K562 (cell line): ENCODE measurements at regions not wholly inside any gene's neighbourhood (a gene's known extent, or its start where the extent isn't known, plus 50 kb on each side); places are given as distances from the start of the nearest gene placed in this dataset.

Experiments used
- ATAC-seq: fragments of 200-7000 bp; cut with Tn5 transposase; 3 replicates; pipeline ENCODE4 v1.9.1; 2020; ENCODE audit warnings: moderate library complexity
- BruUV-seq: library from RNA; stranded (reverse); fragments of 400-500 nt; replicated peaks from 2 replicates; lab custom pipeline; 2021; lab: Mats Ljungman, UMichigan
- CTCF ChIA-PET: fragments of 300-600 bp; formaldehyde crosslinking; extraction: SDS; loops from one replicate; lab custom pipeline; 2021; ENCODE audit warnings: low intra/inter-chr PET ratio; lab: Yijun Ruan, JAX
- POLR2A ChIA-PET: fragments of 300-600, 350-650 bp; sonication (Branson Sonifier 250); formaldehyde crosslinking; extraction: SDS; loops from one replicate; lab custom pipeline; 2021; ENCODE audit warnings: antibody characterized with exemption, inconsistent platforms; lab: Yijun Ruan, JAX
- DNase-seq, 4 experiments: peaks; one replicate each; pipeline versions ENCODE4 v3.0.0 to v3.0.0-alpha.2; 2011 to 2018; ENCODE audit warnings: low spot score in 3 of 4, mixed read lengths in 3 of 4; ENCODE audit errors: extremely low read depth in 1 of 4
- FAIRE-seq: peaks from 2 replicates; lab custom pipeline; 2011; peaks lifted over from hg19 to GRCh38; lab: Jason Lieb, UNC
- H2AFZ ChIP-seq: 2 replicates; pipeline ENCODE4 v1.6.0; 2011; ENCODE audit warnings: low read depth, low read length, control low read depth, inconsistent platforms
- H3K27ac ChIP-seq: fragments of 200-600 bp; 3 replicates; pipeline ENCODE4 v1.8.0; 2011; ENCODE audit warnings: low read depth, mild to moderate bottlenecking, control low read depth, inconsistent platforms, low read length, moderate library complexity, mixed read lengths; ENCODE audit errors: extremely low read depth
- H3K27me3 ChIP-seq, 2 experiments: fragments of 300-600 bp in 1 of 2; 2 replicates in 1 of 2; 3 replicates in 1 of 2; pipeline versions ENCODE4 v1.6.0 to v1.8.0; 2011; ENCODE audit warnings: inconsistent platforms in 2 of 2, low read length in 2 of 2, mild to moderate bottlenecking in 1 of 2, mixed read lengths in 1 of 2, moderate library complexity in 1 of 2; ENCODE audit not compliant: control insufficient read depth in 2 of 2, insufficient read depth in 2 of 2
- H3K36me3 ChIP-seq: fragments of 300-600 bp; 3 replicates; pipeline ENCODE4 v1.8.0; 2011; ENCODE audit warnings: mild to moderate bottlenecking, low read length, inconsistent platforms; ENCODE audit not compliant: control insufficient read depth, insufficient read depth
- H3K4me1 ChIP-seq, 2 experiments: fragments of 200-600 bp in 1 of 2; replicated peaks in 1 of 2; 2 replicates in 1 of 2; 3 replicates in 1 of 2; pipeline versions ENCODE4 v1.5.1 to v1.8.0; 2011; ENCODE audit warnings: inconsistent platforms in 2 of 2, low read length in 2 of 2, mild to moderate bottlenecking in 1 of 2, mixed read lengths in 1 of 2, moderate library complexity in 1 of 2; ENCODE audit not compliant: control insufficient read depth in 2 of 2, insufficient read depth in 2 of 2
- H3K4me2 ChIP-seq: 2 replicates; pipeline ENCODE4 v1.6.1; 2011; ENCODE audit warnings: low read length, control low read depth, inconsistent platforms, mixed read lengths; ENCODE audit not compliant: insufficient read depth
- H3K4me3 ChIP-seq: fragments of 200-600 bp; sonication (generic), shearing (Covaris generic); 2 replicates; pipeline ENCODE4 v1.5.1; 2016; ENCODE audit warnings: control low read depth, inconsistent platforms
- H3K79me2 ChIP-seq: fragments of 200-600 bp; 3 replicates; pipeline ENCODE4 v1.8.0; 2011; ENCODE audit warnings: low read length, inconsistent platforms; ENCODE audit not compliant: control insufficient read depth, insufficient read depth
- H3K9ac ChIP-seq, 2 experiments: 2 replicates each; pipeline versions ENCODE4 v1.6.0 to v1.6.1; 2011; ENCODE audit warnings: low read depth in 2 of 2, low read length in 2 of 2, control low read depth in 1 of 2, inconsistent platforms in 1 of 2, mild to moderate bottlenecking in 1 of 2, mixed read lengths in 1 of 2; ENCODE audit not compliant: insufficient read depth in 1 of 2
- H3K9me1 ChIP-seq: one replicate; pipeline ENCODE4 v1.6.0; 2011; ENCODE audit warnings: inconsistent platforms, mild to moderate bottlenecking, low read length, moderate library complexity; ENCODE audit not compliant: control insufficient read depth, insufficient read depth
- H3K9me3 ChIP-seq: replicated peaks from 2 replicates; pipeline ENCODE4 v1.5.1; 2011; ENCODE audit warnings: low read depth, low read length, inconsistent platforms; ENCODE audit not compliant: control insufficient read depth, insufficient read depth
- H4K20me1 ChIP-seq: replicated peaks from 2 replicates; pipeline ENCODE4 v1.6.1; 2011; ENCODE audit warnings: low read length, inconsistent platforms, mixed read lengths; ENCODE audit not compliant: control insufficient read depth, insufficient read depth
- AFF1 ChIP-seq, 2 experiments: fragments of 450-650 bp; IDR thresholded peaks; 2 replicates each; pipeline ENCODE4 v1.6.1; 2018; ENCODE audit warnings: mild to moderate bottlenecking in 2 of 2, low read depth in 1 of 2; ENCODE audit not compliant: partially characterized antibody in 2 of 2
- BCOR ChIP-seq: fragments of 450-650 bp; IDR thresholded peaks from 2 replicates; pipeline ENCODE4 v1.6.1; 2016
- CBX5 ChIP-seq: IDR thresholded peaks from 2 replicates; pipeline ENCODE4 v1.6.1; 2014; ENCODE audit warnings: low read depth, borderline replicate concordance
- CBX8 ChIP-seq: fragments of 200-600 bp; sonication (generic); IDR thresholded peaks from 2 replicates; pipeline ENCODE4 v1.6.1; 2012; ENCODE audit warnings: borderline replicate concordance, mixed run types, low read depth, mild to moderate bottlenecking, moderate library complexity, mixed read lengths, low read length, control low read depth, inconsistent platforms; ENCODE audit not compliant: poor library complexity, severe bottlenecking; ENCODE audit errors: extremely low read depth
- CHD1 ChIP-seq: fragments of 200-600 bp; sonication (generic); IDR thresholded peaks from one replicate; pipeline ENCODE4 v1.6.1; 2012; ENCODE audit warnings: mild to moderate bottlenecking, moderate library complexity, low read length, inconsistent platforms
- L3MBTL2 ChIP-seq: fragments of 450-650 bp; IDR thresholded peaks from 2 replicates; pipeline ENCODE4 v1.6.1; 2016; ENCODE audit warnings: mild to moderate bottlenecking, moderate library complexity
- NONO ChIP-seq, 2 experiments: fragments of 200-400 bp in 1 of 2; fragments of 450-650 bp in 1 of 2; formaldehyde crosslinking in 1 of 2; IDR thresholded peaks; 2 replicates each; pipeline ENCODE4 v1.6.1; 2017; ENCODE audit warnings: low read depth in 2 of 2, mild to moderate bottlenecking in 2 of 2, moderate library complexity in 2 of 2, low read length in 1 of 2
- NR1H2 ChIP-seq: sonication (generic); formaldehyde crosslinking; IDR thresholded peaks from 2 replicates; pipeline ENCODE4 v1.4.0; 2020; ENCODE audit warnings: mild to moderate bottlenecking, missing genetic modification reagents
- POLR2B ChIP-seq: fragments of 450-650 bp; IDR thresholded peaks from 2 replicates; pipeline ENCODE4 v1.6.1; 2018; ENCODE audit warnings: low read depth; ENCODE audit not compliant: partially characterized antibody
- RAD21 ChIP-seq, 2 experiments: fragments of 250-450 bp in 1 of 2; fragments of 450-650 bp in 1 of 2; sonication (Bioruptor Pico) in 1 of 2; formaldehyde crosslinking in 1 of 2; IDR thresholded peaks in 1 of 2; conservative IDR thresholded peaks in 1 of 2; 2 replicates each; pipeline versions ENCODE4 v1.4.0 to v1.8.0; 2020 to 2022; ENCODE audit warnings: mild to moderate bottlenecking in 2 of 2, moderate library complexity in 1 of 2
- ZBTB1 ChIP-seq: sonication (generic); formaldehyde crosslinking; IDR thresholded peaks from 2 replicates; pipeline ENCODE4 v1.8.1; 2023; ENCODE audit warnings: missing genetic modification reagents, low read depth, mild to moderate bottlenecking, borderline replicate concordance
- ZBTB7A ChIP-seq: IDR thresholded peaks from 2 replicates; pipeline ENCODE4 v1.6.1; 2011; ENCODE audit warnings: low read depth, mild to moderate bottlenecking, low read length, moderate library complexity, borderline replicate concordance; ENCODE audit not compliant: control insufficient read depth
- WGBS: fragments of 100-300 bp; shearing (Covaris generic); methylation state at CpG from one replicate; pipeline ENCODE4 v1.1.6; 2016; ENCODE audit warnings: low coverage, mixed read lengths; ENCODE audit not compliant: insufficient coverage; ENCODE audit errors: missing lambda C conversion rate; 5-methylcytosine and 5-hydroxymethylcytosine counted together
- in situ Hi-C: fragments of 300-500 bp; cut with MboI; formaldehyde crosslinking; loops from 4 replicates; pipeline ENCODE4 v1.15.0; 2018; ENCODE audit warnings: inconsistent platforms, mixed read lengths
- intact Hi-C: fragments of 100-400 bp; cut with micrococcal nuclease; formaldehyde crosslinking; loops from 2 replicates; pipeline ENCODE4 v1.14.2; 2022
- TF ChIP-seq, protein P1 (sequence below): fragments of 450-650 bp; formaldehyde crosslinking; IDR thresholded peaks from 2 replicates; pipeline ENCODE4 v1.4.0; 2020; ENCODE audit warnings: mild to moderate bottlenecking, moderate library complexity

DNA sequence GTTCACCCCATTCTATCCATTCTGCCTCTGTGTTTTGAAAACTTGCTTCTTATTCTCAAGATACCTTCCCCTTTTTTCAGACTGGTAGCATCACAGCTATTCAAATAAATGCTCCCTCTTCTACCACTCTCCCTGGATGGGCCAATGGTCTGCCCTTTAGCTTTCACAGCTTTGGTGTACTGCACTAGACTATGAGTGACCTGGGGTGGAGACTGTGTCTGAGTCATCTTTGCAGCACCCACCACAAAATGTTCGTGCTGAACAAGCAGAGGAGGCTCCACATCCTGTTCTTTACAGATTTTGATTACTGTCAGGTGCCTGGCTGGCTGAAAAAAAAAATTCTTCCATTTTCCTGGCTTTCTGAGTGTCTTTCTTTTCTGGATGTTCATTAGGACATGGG lies 1104.1 kb upstream of the TMEM132C start (continued):
- TF ChIP-seq ZBTB1: no peak
- TF ChIP-seq NR1H2: no peak
- no peak for TF ChIP-seq CBX5
- TF ChIP-seq, all 486 proteins: peak for 27

DNA sequence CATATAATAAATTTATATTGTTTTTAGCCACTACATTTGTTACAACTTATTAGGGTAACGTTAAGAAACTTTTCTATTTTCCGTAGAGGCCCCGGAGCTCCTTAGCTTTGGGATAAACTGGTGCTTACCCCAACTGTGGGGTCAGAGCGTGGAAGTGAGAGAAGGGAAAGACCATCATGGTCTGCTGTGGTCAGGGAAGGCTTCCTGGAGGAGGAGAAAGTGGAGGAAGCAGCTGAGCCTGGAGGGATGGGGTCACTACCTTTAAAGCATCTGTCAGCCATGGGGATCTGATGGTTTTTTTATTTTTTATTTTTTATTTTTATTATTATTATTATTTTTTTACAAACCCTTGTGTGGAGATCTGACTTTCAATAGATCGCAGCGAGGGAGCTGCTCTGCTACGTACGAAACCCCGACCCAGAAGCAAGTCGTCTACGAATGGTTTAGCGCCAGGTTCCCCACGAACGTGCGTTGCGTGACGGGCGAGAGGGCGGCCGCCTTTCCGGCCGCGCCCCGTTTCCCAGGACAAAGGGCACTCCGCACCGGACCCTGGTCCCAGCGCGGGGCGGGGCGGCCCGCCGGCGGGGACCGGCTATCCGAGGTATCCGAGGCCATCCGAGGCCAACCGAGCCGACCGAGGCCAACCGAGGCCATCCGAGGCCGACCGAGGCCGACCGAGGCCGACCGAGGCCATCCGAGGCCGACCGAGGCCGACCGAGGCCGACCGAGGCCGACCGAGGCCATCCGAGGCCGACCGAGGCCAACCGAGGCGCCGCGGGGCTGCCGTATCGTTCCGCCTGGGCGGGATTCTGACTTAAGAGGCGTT lies 1101.2 kb upstream of the TMEM132C start:
- no peaks in the 10 kb centered on the region for H3K9me1 ChIP-seq
- in situ Hi-C loops (no loop called here), intact Hi-C loops (no loop called here)
- H3K4me1 ChIP-seq: peaks cover 16 to 32% of the 10 kb centered on the region in 2 experiments
- peak overlapping the region; percentile 55 to 88; a peak in 3 of 4 replicates for H3K9ac ChIP-seq
- no peaks in the 10 kb centered on the region for H3K9me3 ChIP-seq
- 4% methylated on average over 56 of the region's 69 CpGs for WGBS
- peak overlapping the region; percentile 32 for H3K4me3 ChIP-seq
- FAIRE-seq: no peak
- H3K36me3 ChIP-seq: peaks cover 10% of the 10 kb centered on the region; the same call in 2 of the 3 replicates
- peak; percentile 96 for ATAC-seq
- POLR2A ChIA-PET: interaction anchor here (1.1 to 1.2 kb wide), 2 partner anchors 11 to 19 kb away, joined by 3 to 4 read pairs; no protein-coding TSS in a partner anchor
- CTCF ChIA-PET: interaction anchor here (0.5 to 1.2 kb wide), 2 partner anchors 19 to 57 kb away, joined by 3 read pairs; no protein-coding TSS in a partner anchor
- peak overlapping the region; percentile 77 for H2AFZ ChIP-seq
- peak overlapping the region; percentile 79 for H3K27ac ChIP-seq
- H3K4me2 ChIP-seq: peak overlapping the region; percentile 70
- H4K20me1 ChIP-seq: no peaks in the 10 kb centered on the region
- no peaks in the 10 kb centered on the region for H3K27me3 ChIP-seq
- DNase-seq: peak; percentile 90 to 92 (median 92)
- no TSS peak for BruUV-seq
- peaks cover 5% of the 10 kb centered on the region for H3K79me2 ChIP-seq
- TF ChIP-seq, protein P1, sequence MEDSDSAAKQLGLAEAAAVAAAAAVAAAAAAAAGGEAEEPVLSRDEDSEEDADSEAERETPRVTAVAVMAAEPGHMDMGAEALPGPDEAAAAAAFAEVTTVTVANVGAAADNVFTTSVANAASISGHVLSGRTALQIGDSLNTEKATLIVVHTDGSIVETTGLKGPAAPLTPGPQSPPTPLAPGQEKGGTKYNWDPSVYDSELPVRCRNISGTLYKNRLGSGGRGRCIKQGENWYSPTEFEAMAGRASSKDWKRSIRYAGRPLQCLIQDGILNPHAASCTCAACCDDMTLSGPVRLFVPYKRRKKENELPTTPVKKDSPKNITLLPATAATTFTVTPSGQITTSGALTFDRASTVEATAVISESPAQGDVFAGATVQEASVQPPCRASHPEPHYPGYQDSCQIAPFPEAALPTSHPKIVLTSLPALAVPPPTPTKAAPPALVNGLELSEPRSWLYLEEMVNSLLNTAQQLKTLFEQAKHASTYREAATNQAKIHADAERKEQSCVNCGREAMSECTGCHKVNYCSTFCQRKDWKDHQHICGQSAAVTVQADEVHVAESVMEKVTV (CRISPR knock-in tag): peak; percentile 72
- peak; percentile 94 for TF ChIP-seq BCOR
- no peak for TF ChIP-seq CHD1
- TF ChIP-seq ZBTB7A: peak; percentile 55; the same call in 1 of the 2 replicates
- 0 out of 4 replicates have a peak, but pooled peaks of 1 of the 2 experiments have one; percentile 15 for TF ChIP-seq RAD21 (CRISPR knock-in tag; conservative IDR thresholded peaks at IDR 0.05 in 1 of 2, IDR thresholded peaks at IDR 0.05 in 1 of 2)
- peak in 1 of 2 experiments; percentile 36 for TF ChIP-seq AFF1 (IDR thresholded peaks at IDR 0.05; ENCODE audit: low read depth in 1 of 2, partially characterized antibody in 2 of 2)
- TF ChIP-seq L3MBTL2: peak; percentile 14; the same call in 1 of the 2 replicates
- no peak for TF ChIP-seq CBX8
- TF ChIP-seq NONO (IDR thresholded peaks at IDR 0.05; ENCODE audit: low read depth in 2 of 2, low read length in 1 of 2): no peak
- TF ChIP-seq POLR2B: peak; percentile 5
